ENCODE measurements at regions not wholly inside any gene's neighbourhood (a gene's known extent, or its start where the extent isn't known, plus 50 kb on each side); places are given as distances from the start of the nearest gene placed in this dataset.

- no peak for TF ChIP-seq ZNF274 (IDR thresholded peaks at IDR 0.05; ENCODE audit: low read depth, low read length)
Observed at GRCh38 chr2:186299610-186300009, 186.4 kb upstream of the ZC3H15 start.

GRCh38 chr2:186302263-186302662, 183.8 kb upstream of the ZC3H15 start:
- no peak overlapping the region for H3K4me3 ChIP-seq (ENCODE audit: low read length)
- no peak for TF ChIP-seq ZNF274 (IDR thresholded peaks at IDR 0.05; ENCODE audit: low read depth, low read length)

More at GRCh38 chr2:186299610-186300009, 186.4 kb upstream of the ZC3H15 start:
- no peak overlapping the region for H3K4me3 ChIP-seq (ENCODE audit: low read length)

- no peak for TF ChIP-seq ZNF274 (IDR thresholded peaks at IDR 0.05; ENCODE audit: low read depth, low read length)
Observed at GRCh38 chr2:186303091-186303490, 183.0 kb upstream of the ZC3H15 start.

GRCh38 chr2:186304064-186304463, 182.0 kb upstream of the ZC3H15 start:
- H3K4me3 ChIP-seq (ENCODE audit: low read length): no peak overlapping the region
- no peak for TF ChIP-seq ZNF274 (IDR thresholded peaks at IDR 0.05; ENCODE audit: low read depth, low read length)

More at GRCh38 chr2:186303091-186303490, 183.0 kb upstream of the ZC3H15 start:
- no peak overlapping the region for H3K4me3 ChIP-seq (ENCODE audit: low read length)

GRCh38 chr2:186306754-186307153, 179.3 kb upstream of the ZC3H15 start:
- H3K4me3 ChIP-seq (ENCODE audit: low read length): no peak overlapping the region
- no peak for TF ChIP-seq ZNF274 (IDR thresholded peaks at IDR 0.05; ENCODE audit: low read depth, low read length)

GRCh38 chr2:186307871-186308270, 178.2 kb upstream of the ZC3H15 start:
- TF ChIP-seq ZNF274 (IDR thresholded peaks at IDR 0.05; ENCODE audit: low read depth, low read length): no peak
- H3K4me3 ChIP-seq (ENCODE audit: low read length): no peak overlapping the region

GRCh38 chr2:186308347-186308746, 177.7 kb upstream of the ZC3H15 start:
- H3K4me3 ChIP-seq (ENCODE audit: low read length): no peak overlapping the region
- TF ChIP-seq ZNF274 (IDR thresholded peaks at IDR 0.05; ENCODE audit: low read depth, low read length): no peak

GRCh38 chr2:186309901-186310300, 176.2 kb upstream of the ZC3H15 start:
- no peak for TF ChIP-seq ZNF274 (IDR thresholded peaks at IDR 0.05; ENCODE audit: low read depth, low read length)

GRCh38 chr2:186319105-186319504, 167.0 kb upstream of the ZC3H15 start:
- H3K4me3 ChIP-seq (ENCODE audit: low read length): no peak overlapping the region
- TF ChIP-seq ZNF274 (IDR thresholded peaks at IDR 0.05; ENCODE audit: low read depth, low read length): no peak

More at GRCh38 chr2:186309901-186310300, 176.2 kb upstream of the ZC3H15 start:
- no peak overlapping the region for H3K4me3 ChIP-seq (ENCODE audit: low read length)

GRCh38 chr2:186325827-186326535, 160.1 kb upstream of the ZC3H15 start:
- no peak overlapping the region for H3K4me3 ChIP-seq (ENCODE audit: low read length)
- no peak for TF ChIP-seq ZNF274 (IDR thresholded peaks at IDR 0.05; ENCODE audit: low read depth, low read length)

- H3K4me3 ChIP-seq (ENCODE audit: low read length): no peak overlapping the region
- no peak for TF ChIP-seq ZNF274 (IDR thresholded peaks at IDR 0.05; ENCODE audit: low read depth, low read length)
Observed at GRCh38 chr2:186327251-186327868, 158.7 kb upstream of the ZC3H15 start.

- no peak for TF ChIP-seq ZNF274 (IDR thresholded peaks at IDR 0.05; ENCODE audit: low read depth, low read length)
Observed at GRCh38 chr2:186328838-186329237, 157.2 kb upstream of the ZC3H15 start.

GRCh38 chr2:186330050-186330449, 156.0 kb upstream of the ZC3H15 start:
- no peak overlapping the region for H3K4me3 ChIP-seq (ENCODE audit: low read length)
- TF ChIP-seq ZNF274 (IDR thresholded peaks at IDR 0.05; ENCODE audit: low read depth, low read length): no peak

More at GRCh38 chr2:186328838-186329237, 157.2 kb upstream of the ZC3H15 start:
- H3K4me3 ChIP-seq (ENCODE audit: low read length): no peak overlapping the region

GRCh38 chr2:186339716-186340115, 146.3 kb upstream of the ZC3H15 start:
- TF ChIP-seq ZNF274 (IDR thresholded peaks at IDR 0.05; ENCODE audit: low read depth, low read length): no peak
- no peak overlapping the region for H3K4me3 ChIP-seq (ENCODE audit: low read length)

GRCh38 chr2:186342029-186342428, 144.0 kb upstream of the ZC3H15 start:
- TF ChIP-seq ZNF274 (IDR thresholded peaks at IDR 0.05; ENCODE audit: low read depth, low read length): no peak
- no peak overlapping the region for H3K4me3 ChIP-seq (ENCODE audit: low read length)
